Right atrium auricular region (tissue), 2 donors: ENCODE measurements at regions not wholly inside any gene's neighbourhood (a gene's known extent, or its start where the extent isn't known, plus 50 kb on each side); places are given as distances from the start of the nearest gene placed in this dataset.

Source experiments
- DNase-seq: peaks from one replicate; pipeline ENCODE4 v3.0.0-alpha.2; 2019; ENCODE audit warnings: low spot score
- H3K27ac ChIP-seq, 2 donors: fragments of 200-600 bp; sonication (generic); 1 replicate in 1 of 2; 2 replicates in 1 of 2; pipeline ENCODE4 v1.5.1; 2016 to 2019
- H3K27me3 ChIP-seq, 2 donors: fragments of 200-600 bp; sonication (generic); one replicate each; pipeline versions ENCODE4 v1.5.1 to v1.6.0; 2017 to 2019
- H3K36me3 ChIP-seq: fragments of 200-600 bp; sonication (generic); one replicate; pipeline ENCODE4 v1.5.1; 2016
- H3K4me1 ChIP-seq, 2 donors: fragments of 200-600 bp; sonication (generic); one replicate each; pipeline versions ENCODE4 v1.5.1 to v1.6.0; 2017 to 2019
- H3K4me3 ChIP-seq, 2 donors: fragments of 200-600 bp; sonication (generic); 1 replicate in 1 of 2; 2 replicates in 1 of 2; pipeline ENCODE4 v1.5.1; 2017 to 2019; ENCODE audit warnings: mild to moderate bottlenecking in 1 of 2, moderate library complexity in 1 of 2
- H3K9me3 ChIP-seq, 2 donors: fragments of 200-600 bp; sonication (generic); one replicate each; pipeline ENCODE4 v1.5.1; 2019
- CTCF ChIP-seq, 2 donors: fragments of 200-600 bp; sonication (generic); IDR thresholded peaks; one replicate each; pipeline ENCODE4 v1.5.1; 2019; ENCODE audit warnings: antibody characterized with exemption in 2 of 2

- no peak for TF ChIP-seq CTCF (IDR thresholded peaks at IDR 0.05)
- Histone ChIP-seq H3K36me3 (no peaks in the 10 kb centered on the region), H3K27ac (no peak overlapping the region), H3K9me3 (peaks cover 0 to 10% of the 10 kb centered on the region in 2 donors), H3K27me3 (no peaks in the 10 kb centered on the region), H3K4me1 (no peaks in the 10 kb centered on the region), H3K4me3 (no peak overlapping the region)
- DNase-seq = no peak
These were observed 174.6 kb upstream of the SPEF2 start for GRCh38 chr5:35442885-35443639.

- Histone ChIP-seq H3K9me3 (no peaks in the 10 kb centered on the region), H3K4me1 (no peaks in the 10 kb centered on the region), H3K27ac (no peak overlapping the region), H3K4me3 (no peak overlapping the region), H3K27me3 (no peaks in the 10 kb centered on the region), H3K36me3 (no peaks in the 10 kb centered on the region)
- TF ChIP-seq CTCF (IDR thresholded peaks at IDR 0.05) = no peak
- DNase-seq = no peak
These were observed 177.3 kb upstream of the SPEF2 start for GRCh38 chr5:35440409-35440808.

- Histone ChIP-seq H3K36me3 (no peaks in the 10 kb centered on the region), H3K4me3 (no peak overlapping the region), H3K4me1 (no peaks in the 10 kb centered on the region), H3K9me3 (no peaks in the 10 kb centered on the region), H3K27me3 (no peaks in the 10 kb centered on the region), H3K27ac (no peak overlapping the region)
- TF ChIP-seq CTCF (IDR thresholded peaks at IDR 0.05) = no peak
- DNase-seq = no peak
These were observed 178.9 kb upstream of the SPEF2 start for GRCh38 chr5:35438786-35439185.

- H3K27ac ChIP-seq = no peak overlapping the region
- H3K27me3 ChIP-seq = peaks cover 0 to 2% of the 10 kb centered on the region in 2 donors
- H3K36me3 ChIP-seq = no peaks in the 10 kb centered on the region
- DNase-seq = no peak
- no peak overlapping the region for H3K4me3 ChIP-seq
- TF ChIP-seq CTCF (IDR thresholded peaks at IDR 0.05) = no peak
- H3K4me1 ChIP-seq = no peaks in the 10 kb centered on the region
- no peaks in the 10 kb centered on the region for H3K9me3 ChIP-seq
These were observed 179.4 kb upstream of the SPEF2 start for GRCh38 chr5:35438288-35438687.

GRCh38 chr5:35436400-35437057, 181.1 kb upstream of the SPEF2 start:
- peaks cover 0 to 3% of the 10 kb centered on the region in 2 donors for H3K27me3 ChIP-seq
- H3K9me3 ChIP-seq = no peaks in the 10 kb centered on the region
- no peak overlapping the region for H3K27ac ChIP-seq
- H3K36me3 ChIP-seq = no peaks in the 10 kb centered on the region
- TF ChIP-seq CTCF (IDR thresholded peaks at IDR 0.05) = peak; percentile 30 to 51
- no peaks in the 10 kb centered on the region for H3K4me1 ChIP-seq
- H3K4me3 ChIP-seq = no peak overlapping the region
- no peak for DNase-seq
